ENCODE measurements at regions not wholly inside any gene's neighbourhood (a gene's known extent, or its start where the extent isn't known, plus 50 kb on each side); places are given as distances from the start of the nearest gene placed in this dataset.

DNA sequence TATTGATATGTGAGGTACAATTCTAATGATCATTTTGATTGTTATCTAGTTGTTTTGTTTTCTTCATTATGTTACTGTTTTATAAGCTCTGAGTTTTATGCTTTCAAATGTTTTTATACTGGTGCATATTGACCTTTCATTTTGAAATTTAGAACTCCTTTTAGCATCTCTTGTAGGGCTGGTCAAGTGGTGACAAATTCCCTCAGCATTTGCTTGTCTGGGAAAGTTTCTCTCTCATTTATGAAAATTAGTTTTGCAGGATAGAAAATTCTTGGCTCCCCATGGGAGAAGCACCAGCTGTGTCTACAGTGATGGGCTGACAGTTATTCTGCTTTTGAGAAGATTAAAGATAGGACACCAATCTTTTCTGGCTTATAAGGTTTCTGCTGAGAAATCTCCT lies 105.3 kb upstream of the SPRY1 start:
- Histone ChIP-seq H3K27me3 (ENCODE audit: insufficient read depth) (no peaks in the 10 kb centered on the region), H2AFZ (ENCODE audit: low read depth) (no peak overlapping the region), H4K20me1 (ENCODE audit: insufficient read depth) (no peaks in the 10 kb centered on the region), H3K36me3 (replicated peaks in 1 of 2; ENCODE audit: control insufficient read depth in 1 of 2, insufficient read depth in 2 of 2, low read length in 1 of 2) (peaks cover 0 to 23% of the 10 kb centered on the region in 2 experiments), H3K4me3 (ENCODE audit: low read depth in 2 of 2, low read length in 1 of 2) (no peak overlapping the region), H3K79me2 (ENCODE audit: insufficient read depth) (no peaks in the 10 kb centered on the region), H3K9me3 (peaks cover 7% of the 10 kb centered on the region; the same call in 1 of the 2 replicates), H3F3A (replicated peaks; ENCODE audit: insufficient read depth) (no peaks in the 10 kb centered on the region), H3K4me2 (no peak overlapping the region), H3K9ac (no peak overlapping the region), H3K27ac (ENCODE audit: low read depth in 2 of 2, low read length in 1 of 2) (no peak overlapping the region), H3K9me2 (no peaks in the 10 kb centered on the region), H3K4me1 (ENCODE audit: control insufficient read depth in 1 of 2, insufficient read depth in 2 of 2, low read depth in 1 of 2, low read length in 1 of 2) (no peaks in the 10 kb centered on the region)
- ChIA-PET POLR2A (no interaction called here), CTCF (no interaction called here)
- no peak for DNase-seq
- TF ChIP-seq GATA2 (CRISPR knock-in tag; IDR thresholded peaks at IDR 0.05) (no peak), YY1 (IDR thresholded peaks at IDR 0.05; ENCODE audit: low read depth) (no peak), CHD2 (IDR thresholded peaks at IDR 0.05; ENCODE audit: low read length, partially characterized antibody) (no peak), FOSL2 (IDR thresholded peaks at IDR 0.05; ENCODE audit: borderline replicate concordance, low read depth) (no peak)

DNA sequence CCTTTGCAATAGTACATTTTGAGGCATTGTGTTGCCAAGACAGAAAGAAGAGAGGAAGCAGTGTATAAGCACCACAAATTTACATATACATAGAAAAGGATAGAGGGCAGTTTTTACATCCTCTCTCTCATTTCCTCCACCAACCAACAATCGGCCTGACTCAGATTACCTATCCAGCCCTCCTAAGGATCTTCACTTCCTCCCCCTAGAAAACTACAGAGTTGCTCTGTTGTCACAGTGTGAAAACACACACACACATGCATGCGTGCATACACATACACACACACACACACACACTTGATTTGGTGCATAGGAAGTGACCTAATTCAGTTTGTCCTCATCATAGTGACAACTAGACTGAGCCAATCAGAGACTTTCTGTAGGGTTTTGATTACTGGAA lies 98.8 kb upstream of the SPRY1 start:
- ChIA-PET CTCF (no interaction called here), POLR2A (no interaction called here)
- H3K9me3 ChIP-seq: peaks cover 4% of the 10 kb centered on the region; the same call in 1 of the 2 replicates
- TF ChIP-seq, protein P1, sequence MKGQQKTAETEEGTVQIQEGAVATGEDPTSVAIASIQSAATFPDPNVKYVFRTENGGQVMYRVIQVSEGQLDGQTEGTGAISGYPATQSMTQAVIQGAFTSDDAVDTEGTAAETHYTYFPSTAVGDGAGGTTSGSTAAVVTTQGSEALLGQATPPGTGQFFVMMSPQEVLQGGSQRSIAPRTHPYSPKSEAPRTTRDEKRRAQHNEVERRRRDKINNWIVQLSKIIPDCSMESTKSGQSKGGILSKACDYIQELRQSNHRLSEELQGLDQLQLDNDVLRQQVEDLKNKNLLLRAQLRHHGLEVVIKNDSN (IDR thresholded peaks at IDR 0.05; ENCODE audit: borderline replicate concordance, low read depth): no peak
- TF ChIP-seq SIN3A (IDR thresholded peaks at IDR 0.05; ENCODE audit: borderline replicate concordance, low read depth, low read length): no peak
- TF ChIP-seq, protein P2, sequence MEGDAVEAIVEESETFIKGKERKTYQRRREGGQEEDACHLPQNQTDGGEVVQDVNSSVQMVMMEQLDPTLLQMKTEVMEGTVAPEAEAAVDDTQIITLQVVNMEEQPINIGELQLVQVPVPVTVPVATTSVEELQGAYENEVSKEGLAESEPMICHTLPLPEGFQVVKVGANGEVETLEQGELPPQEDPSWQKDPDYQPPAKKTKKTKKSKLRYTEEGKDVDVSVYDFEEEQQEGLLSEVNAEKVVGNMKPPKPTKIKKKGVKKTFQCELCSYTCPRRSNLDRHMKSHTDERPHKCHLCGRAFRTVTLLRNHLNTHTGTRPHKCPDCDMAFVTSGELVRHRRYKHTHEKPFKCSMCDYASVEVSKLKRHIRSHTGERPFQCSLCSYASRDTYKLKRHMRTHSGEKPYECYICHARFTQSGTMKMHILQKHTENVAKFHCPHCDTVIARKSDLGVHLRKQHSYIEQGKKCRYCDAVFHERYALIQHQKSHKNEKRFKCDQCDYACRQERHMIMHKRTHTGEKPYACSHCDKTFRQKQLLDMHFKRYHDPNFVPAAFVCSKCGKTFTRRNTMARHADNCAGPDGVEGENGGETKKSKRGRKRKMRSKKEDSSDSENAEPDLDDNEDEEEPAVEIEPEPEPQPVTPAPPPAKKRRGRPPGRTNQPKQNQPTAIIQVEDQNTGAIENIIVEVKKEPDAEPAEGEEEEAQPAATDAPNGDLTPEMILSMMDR (IDR thresholded peaks at IDR 0.05): no peak
- TF ChIP-seq MEF2A (IDR thresholded peaks at IDR 0.05; ENCODE audit: borderline replicate concordance, low read depth): no peak
- no peak for TF ChIP-seq TCF12 (IDR thresholded peaks at IDR 0.05)
- H3K4me2 ChIP-seq: no peak overlapping the region
- no peak overlapping the region for H3K9ac ChIP-seq
- H3K79me2 ChIP-seq (ENCODE audit: insufficient read depth): no peaks in the 10 kb centered on the region
- H3K27ac ChIP-seq (ENCODE audit: low read depth in 2 of 2, low read length in 1 of 2): no peak overlapping the region
- peaks cover 9% of the 10 kb centered on the region for H3F3A ChIP-seq (replicated peaks; ENCODE audit: insufficient read depth)
- peaks cover 0 to 15% of the 10 kb centered on the region in 2 experiments; a peak in 2 of 4 replicates for H3K4me1 ChIP-seq (ENCODE audit: control insufficient read depth in 1 of 2, insufficient read depth in 2 of 2, low read depth in 1 of 2, low read length in 1 of 2)
- H2AFZ ChIP-seq (ENCODE audit: low read depth): no peak overlapping the region
- no peaks in the 10 kb centered on the region for H3K27me3 ChIP-seq (ENCODE audit: insufficient read depth)
- H4K20me1 ChIP-seq (ENCODE audit: insufficient read depth): no peaks in the 10 kb centered on the region
- no peak for DNase-seq
- no peak overlapping the region for H3K4me3 ChIP-seq (ENCODE audit: low read depth in 2 of 2, low read length in 1 of 2)
- H3K9me2 ChIP-seq: no peaks in the 10 kb centered on the region
- 96% methylated on average over 2 of the region's 2 CpGs for WGBS (ENCODE audit: low lambda C conversion rate)
- H3K36me3 ChIP-seq (replicated peaks in 1 of 2; ENCODE audit: control insufficient read depth in 1 of 2, insufficient read depth in 2 of 2, low read length in 1 of 2): no peaks in the 10 kb centered on the region

DNA sequence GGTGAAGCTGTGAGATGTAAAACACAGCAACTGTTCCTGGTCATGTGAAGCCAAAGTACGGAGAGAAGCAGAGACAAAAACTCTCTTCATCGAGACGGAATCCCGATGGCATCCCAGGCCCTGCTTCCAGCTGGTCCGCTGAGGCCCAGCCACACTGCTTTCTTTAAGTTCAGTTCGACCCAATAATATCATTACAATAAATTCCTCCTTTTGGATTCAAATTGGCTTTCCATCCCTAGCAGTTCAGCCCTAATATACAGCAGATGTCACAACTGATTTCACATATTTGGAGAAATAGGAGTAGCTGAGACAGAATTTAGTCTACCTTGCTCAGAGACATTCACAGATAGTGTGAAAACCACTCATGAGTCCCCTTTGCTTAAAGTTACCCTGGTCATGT lies 98.3 kb upstream of the SPRY1 start:
- Histone ChIP-seq H3K27me3 (ENCODE audit: insufficient read depth) (no peaks in the 10 kb centered on the region), H3K4me3 (ENCODE audit: low read depth in 2 of 2, low read length in 1 of 2) (no peak overlapping the region), H3K27ac (ENCODE audit: low read depth in 2 of 2, low read length in 1 of 2) (peak overlapping the region in 1 of 2 experiments; percentile 19; a peak in 1 of 4 replicates), H3K9me3 (peaks cover 4% of the 10 kb centered on the region; the same call in 1 of the 2 replicates), H3K9ac (no peak overlapping the region), H3K4me1 (ENCODE audit: control insufficient read depth in 1 of 2, insufficient read depth in 2 of 2, low read depth in 1 of 2, low read length in 1 of 2) (peaks cover 0 to 15% of the 10 kb centered on the region in 2 experiments; a peak in 2 of 4 replicates), H3K36me3 (replicated peaks in 1 of 2; ENCODE audit: control insufficient read depth in 1 of 2, insufficient read depth in 2 of 2, low read length in 1 of 2) (no peaks in the 10 kb centered on the region), H4K20me1 (ENCODE audit: insufficient read depth) (no peaks in the 10 kb centered on the region), H3K79me2 (ENCODE audit: insufficient read depth) (no peaks in the 10 kb centered on the region), H3F3A (replicated peaks; ENCODE audit: insufficient read depth) (peaks cover 9% of the 10 kb centered on the region), H2AFZ (ENCODE audit: low read depth) (no peak overlapping the region), H3K9me2 (no peaks in the 10 kb centered on the region), H3K4me2 (no peak overlapping the region)
- no peak for DNase-seq
- TF ChIP-seq NFIC (IDR thresholded peaks at IDR 0.05; ENCODE audit: borderline replicate concordance): no peak
- TF ChIP-seq RXRA (IDR thresholded peaks at IDR 0.05; ENCODE audit: borderline replicate concordance, low read depth): no peak
- TF ChIP-seq POLR2AphosphoS5 (IDR thresholded peaks at IDR 0.05; ENCODE audit: low read depth, low read length): no peak
- no peak for TF ChIP-seq RCOR1 (IDR thresholded peaks at IDR 0.05; ENCODE audit: low read length)
- TF ChIP-seq, protein P3, sequence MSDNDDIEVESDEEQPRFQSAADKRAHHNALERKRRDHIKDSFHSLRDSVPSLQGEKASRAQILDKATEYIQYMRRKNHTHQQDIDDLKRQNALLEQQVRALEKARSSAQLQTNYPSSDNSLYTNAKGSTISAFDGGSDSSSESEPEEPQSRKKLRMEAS (IDR thresholded peaks at IDR 0.05; ENCODE audit: low read depth): no peak
- WGBS (ENCODE audit: low lambda C conversion rate): 97% methylated on average over 6 of the region's 6 CpGs
- POLR2A ChIA-PET: no interaction called here
- CTCF ChIA-PET: no interaction called here

Data from SK-N-SH (cell line).